G401 (cell line): ENCODE measurements at regions not wholly inside any gene's neighbourhood (a gene's known extent, or its start where the extent isn't known, plus 50 kb on each side); places are given as distances from the start of the nearest gene placed in this dataset.
"Not testable (repeated sequence)": the region's sequence is repeated elsewhere in the genome, so short reads cannot be mapped to it uniquely, and the experiment has no call there.

ENCODE experiments used
- DNase-seq: peaks from one replicate; pipeline ENCODE4 v3.0.0-alpha.2; 2015; ENCODE audit warnings: low spot score
- in situ Hi-C: cut with HindIII; loops from 2 replicates; pipeline ENCODE4 v1.10.0; 2016; ENCODE audit warnings: low sequenced_read_pairs, mixed read lengths

DNA sequence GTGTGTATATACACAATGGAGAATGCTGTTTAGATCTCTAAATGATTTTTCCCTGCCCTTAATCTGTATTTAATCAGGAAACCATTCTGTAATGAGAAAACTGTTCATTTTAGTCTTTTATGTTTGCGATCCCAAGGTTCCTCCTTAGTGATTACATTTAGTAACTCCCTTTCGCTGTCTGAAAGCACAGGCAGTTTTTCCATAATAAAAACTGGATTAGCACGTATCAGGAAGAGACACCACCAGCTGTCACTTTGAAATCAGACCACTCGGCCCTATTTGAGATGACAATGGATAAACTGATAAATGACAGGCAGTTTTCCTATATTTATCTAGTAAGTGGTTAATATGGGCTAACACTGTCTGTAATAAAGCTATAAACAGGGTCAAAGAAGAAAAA is 370.9 kb downstream of the NR4A2 start:
- in situ Hi-C loops = no loop called here
- DNase-seq = no peak

DNA sequence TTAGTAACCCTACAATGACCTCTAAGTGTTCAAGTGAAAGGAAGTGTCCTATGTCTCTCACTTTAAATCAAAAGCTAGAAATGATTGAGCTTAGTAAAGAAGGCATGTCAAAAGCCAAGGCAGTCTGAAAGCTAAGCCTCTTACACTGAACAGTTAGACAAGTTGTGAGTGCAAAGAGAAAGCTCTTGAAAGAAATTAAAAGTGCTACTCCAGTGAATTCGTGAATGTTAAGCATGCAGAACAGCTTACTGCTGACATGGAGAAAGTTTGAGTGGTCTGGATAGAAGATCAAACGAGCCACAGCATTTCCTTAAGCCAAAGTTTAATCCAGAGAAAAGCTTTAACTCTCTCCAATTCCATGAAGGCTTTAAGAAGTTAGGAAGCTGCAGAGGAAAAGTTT is 373.7 kb downstream of the NR4A2 start:
- DNase-seq = no peak
- in situ Hi-C loops = no loop called here

DNA sequence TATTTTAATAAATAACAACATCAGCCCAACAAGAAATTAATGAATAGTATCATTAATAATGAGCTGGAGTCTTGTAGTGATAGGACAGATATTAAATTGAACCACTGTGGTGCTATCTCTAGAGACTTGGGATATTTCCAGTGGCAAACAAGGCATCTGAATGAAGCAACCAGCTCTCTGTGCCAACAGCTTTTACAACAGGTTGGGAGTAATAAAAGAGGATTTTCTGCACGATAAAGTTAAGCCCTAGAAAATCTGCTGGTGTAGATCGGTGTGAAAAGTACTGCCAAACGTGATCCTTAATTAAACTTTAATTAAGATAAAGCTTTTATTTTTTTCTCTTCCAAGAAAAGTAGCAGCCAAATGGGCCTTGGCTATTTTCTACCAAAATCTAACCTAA is 385.5 kb downstream of the NR4A2 start:
- in situ Hi-C loops = no loop called here
- DNase-seq = peak; percentile 3

DNA sequence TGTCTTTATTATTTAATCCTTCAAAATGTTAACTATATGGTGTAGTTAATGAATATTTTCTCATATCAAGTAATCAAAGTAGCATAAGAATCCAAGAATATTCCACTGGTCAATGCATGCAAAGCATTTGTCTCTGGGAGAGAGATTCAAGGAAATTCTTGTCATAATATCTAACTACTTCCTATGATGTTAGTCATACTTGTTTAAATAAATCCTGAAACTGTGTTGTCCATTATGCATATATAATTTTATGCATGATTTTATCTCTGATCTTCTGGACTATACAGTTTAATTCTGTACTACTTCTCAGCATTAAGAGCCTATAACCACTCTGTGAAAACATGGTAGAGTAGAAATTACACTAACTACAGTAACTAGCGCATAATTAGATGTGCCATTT is 388.3 kb downstream of the NR4A2 start:
- no peak for DNase-seq
- in situ Hi-C loops = no loop called here

DNA sequence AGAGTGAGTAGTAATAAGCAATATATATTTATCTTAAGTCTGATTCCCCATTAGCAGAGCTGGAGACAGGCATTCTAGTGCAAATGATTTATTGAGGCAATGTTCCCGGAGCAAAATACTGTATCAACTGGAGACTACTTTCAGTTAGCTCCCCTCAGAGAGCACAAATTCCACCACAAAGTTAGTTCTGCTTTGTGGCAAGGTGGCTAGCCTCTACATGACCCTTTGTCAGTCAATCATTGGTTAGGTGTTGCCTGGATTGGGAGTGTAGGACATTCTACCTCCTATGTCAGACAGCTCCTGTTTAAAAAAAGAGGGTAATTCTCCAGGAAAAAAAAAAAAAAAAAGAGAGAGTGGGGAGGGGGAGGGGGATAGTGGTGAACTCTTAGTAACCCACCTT is 402.2 kb downstream of the NR4A2 start:
- DNase-seq = no peak
- in situ Hi-C loops = no loop called here

DNA sequence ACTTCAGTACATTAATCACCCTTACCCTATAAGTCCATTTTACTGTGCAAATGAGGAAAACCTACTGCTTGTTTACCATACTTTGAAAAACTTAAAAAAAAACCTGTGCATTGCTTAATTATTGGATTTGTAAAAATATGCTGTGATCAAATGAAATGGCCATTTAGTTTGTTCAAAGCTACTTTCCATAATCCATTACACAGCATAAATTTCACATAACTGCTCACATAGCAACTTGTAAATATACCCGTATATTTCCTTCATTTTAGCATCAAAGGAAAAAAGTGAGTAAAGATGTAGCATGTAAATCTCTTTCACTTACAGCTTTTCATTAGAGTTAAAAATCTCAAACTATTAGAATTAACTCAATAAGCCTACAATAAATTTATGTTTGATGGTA is 415.1 kb downstream of the NR4A2 start:
- no peak for DNase-seq
- in situ Hi-C loops = no loop called here

DNA sequence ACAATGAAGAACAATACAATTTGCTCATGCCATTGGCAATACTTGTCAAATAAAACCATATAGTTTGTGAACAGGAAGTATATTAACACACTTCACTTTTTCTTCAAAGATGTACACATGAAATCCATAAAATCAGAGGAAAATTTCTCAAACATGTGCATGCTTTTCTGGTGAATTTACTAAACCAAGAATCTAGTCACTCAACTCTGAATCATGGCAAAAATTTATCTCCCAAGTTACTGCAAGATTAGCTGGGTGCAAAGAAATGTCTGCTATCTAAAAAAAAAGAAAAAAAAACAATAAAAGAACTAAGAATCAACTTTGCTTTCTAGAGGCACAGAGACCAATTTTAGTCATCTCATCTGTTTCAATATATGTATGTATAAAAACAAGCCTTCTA is 419.2 kb downstream of the NR4A2 start:
- in situ Hi-C loops = no loop called here

DNA sequence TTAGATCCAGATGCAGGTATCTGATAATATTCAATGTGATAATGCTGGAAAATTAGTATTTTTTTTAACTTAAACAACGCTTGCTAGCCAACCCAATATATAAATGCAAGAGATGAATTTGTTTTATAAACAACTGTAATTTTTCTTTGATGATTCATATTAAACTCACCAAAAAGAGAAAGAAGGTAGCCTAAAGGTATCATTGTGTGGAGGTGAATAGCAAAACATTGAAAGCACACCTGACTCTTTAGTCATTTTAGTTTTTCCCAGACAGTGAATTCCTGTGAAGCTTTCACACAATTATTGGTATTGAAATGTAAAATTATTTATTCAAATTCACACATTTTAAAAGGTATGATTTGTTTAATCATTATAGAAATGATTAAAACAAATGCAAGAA is 424.0 kb downstream of the NR4A2 start:
- in situ Hi-C loops = no loop called here

More for the DNA sequence above, 419.2 kb downstream of the NR4A2 start:
- DNase-seq = no peak

DNA sequence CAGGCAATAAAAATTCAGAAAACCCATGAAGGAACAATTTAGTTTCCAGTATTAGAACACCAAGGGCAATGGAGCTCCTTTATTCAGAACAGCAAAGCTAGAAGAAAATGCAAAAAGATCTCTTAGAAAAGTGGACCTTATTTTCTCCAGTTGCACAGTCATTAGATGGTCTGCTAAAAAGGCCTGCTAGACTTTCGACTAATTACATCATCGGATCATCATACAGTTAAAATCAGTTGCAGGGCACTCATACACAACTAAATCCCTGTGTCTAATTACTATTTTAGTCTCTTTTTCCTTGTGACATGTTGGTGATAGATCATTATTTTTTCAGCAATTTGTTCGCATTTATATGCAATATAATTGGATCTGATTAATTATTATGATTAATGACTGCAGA is 425.3 kb downstream of the NR4A2 start:
- DNase-seq = no peak
- in situ Hi-C loops = no loop called here

More for the DNA sequence above, 424.0 kb downstream of the NR4A2 start:
- DNase-seq = no peak

DNA sequence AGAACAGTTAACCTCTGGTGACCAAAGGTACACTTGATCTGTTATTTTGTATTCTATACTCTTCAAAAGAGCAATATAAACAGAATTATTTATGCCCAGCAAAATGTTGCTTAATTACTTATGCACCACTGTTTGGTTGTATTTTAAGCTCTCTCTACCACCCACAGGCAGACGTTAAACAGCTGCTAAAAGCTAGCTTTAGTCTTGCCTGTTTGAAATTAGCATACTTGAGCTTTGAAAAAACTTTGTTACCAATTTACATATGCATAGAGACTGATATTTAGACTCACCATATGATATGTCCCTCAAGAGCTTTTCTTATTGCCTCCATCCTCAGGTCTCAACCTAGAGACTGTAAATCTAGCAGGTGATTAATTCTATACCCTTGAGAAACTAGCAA is 426.9 kb downstream of the NR4A2 start:
- in situ Hi-C loops = no loop called here
- no peak for DNase-seq

DNA sequence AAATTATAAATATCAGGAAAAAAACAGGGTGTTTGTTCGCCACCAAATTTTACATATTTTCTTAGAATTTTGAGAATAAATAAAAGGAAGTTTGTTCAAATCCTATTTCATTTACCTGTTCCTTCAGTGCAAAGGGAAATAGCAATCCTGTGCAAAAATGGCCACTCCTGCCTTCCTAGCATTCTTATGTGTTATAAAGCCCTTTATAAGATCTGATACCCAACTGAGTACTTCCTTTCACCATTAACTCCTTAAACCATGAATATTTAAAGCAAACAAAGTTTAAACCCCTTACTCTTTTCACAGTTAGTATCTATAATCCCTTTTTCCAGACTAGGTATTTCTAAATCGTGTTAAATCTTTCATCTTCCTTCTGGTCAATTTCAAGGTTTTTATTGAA is 427.8 kb downstream of the NR4A2 start:
- in situ Hi-C loops = no loop called here
- no peak for DNase-seq

DNA sequence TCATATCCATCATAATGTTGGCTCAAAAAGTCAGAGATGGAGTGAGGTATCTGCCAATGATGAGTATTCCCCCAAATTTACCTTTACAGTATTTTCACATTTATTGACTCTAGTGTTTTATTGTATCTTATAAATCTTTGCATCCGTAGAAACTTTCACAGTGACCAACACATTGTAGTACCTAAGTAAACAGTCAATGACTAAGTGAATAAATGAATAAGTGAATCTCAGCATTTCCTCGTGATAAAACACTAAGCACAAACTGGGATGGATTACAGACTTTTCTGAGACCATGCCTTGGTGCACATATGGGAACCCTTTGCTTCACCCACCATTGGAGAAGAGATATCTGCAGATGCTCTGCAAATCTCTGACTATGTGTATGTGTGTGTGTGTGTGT is 429.9 kb downstream of the NR4A2 start:
- in situ Hi-C loops = no loop called here
- no peak for DNase-seq

DNA sequence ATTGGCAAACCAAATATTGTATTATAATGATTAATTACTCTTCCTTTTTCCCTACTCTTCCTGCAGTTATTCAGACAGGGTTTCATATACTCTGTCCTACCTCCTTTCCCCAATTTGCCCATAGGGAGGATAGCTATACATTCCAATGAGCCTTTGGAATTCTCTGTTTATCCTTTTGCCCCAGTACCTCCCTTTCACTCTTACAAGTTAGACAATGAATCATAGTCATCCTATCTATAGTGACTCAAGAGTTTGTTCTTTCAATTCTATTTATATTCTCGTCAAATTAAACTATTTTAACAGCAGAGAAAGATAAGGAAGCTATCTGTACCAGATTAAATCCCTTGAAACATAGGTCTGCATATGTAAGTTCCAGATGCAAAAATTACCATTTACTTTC is 437.5 kb downstream of the NR4A2 start:
- no peak for DNase-seq
- in situ Hi-C loops = no loop called here

DNA sequence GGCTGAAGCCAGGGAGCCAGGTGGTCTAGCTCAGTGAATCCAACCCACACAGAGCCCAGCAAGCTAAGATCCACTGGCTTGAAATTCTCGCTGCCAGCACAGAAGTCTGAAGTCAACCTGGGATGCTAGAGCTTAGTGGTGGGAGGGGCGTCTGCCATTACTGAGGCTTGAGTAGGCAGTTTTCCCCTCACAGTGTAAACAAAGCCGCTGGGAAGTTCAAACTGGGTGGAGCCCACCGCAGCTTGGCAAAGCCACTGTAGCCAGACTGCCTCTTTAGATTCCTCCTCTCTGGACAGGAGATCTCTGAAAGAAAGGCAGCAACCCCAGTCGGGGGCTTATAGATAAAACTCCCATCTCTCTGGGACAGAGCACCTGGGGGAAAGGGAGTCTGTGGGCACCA is 452.1 kb downstream of the NR4A2 start:
- DNase-seq, in situ Hi-C loops: not testable (repeated sequence)

DNA sequence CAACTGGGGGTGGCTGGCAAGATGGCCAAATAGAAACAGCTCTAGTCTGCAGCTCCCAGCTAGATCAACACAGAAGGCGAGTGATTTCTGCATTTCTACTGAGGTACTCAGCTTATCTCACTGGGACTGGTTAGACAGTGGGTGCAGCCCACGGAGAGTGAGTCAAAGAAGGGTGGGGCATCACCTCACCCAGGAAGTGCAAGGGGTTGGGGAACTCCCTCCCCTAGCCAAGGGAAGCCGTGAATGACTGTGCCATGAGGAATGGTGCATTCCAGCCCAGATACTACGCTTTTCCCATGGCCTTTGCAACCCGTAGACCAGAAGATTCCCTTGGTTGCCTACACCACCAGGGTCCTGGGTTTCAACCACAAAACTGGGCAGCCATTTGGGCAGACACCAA is 452.6 kb downstream of the NR4A2 start:
- DNase-seq, in situ Hi-C loops: not testable (repeated sequence)

DNA sequence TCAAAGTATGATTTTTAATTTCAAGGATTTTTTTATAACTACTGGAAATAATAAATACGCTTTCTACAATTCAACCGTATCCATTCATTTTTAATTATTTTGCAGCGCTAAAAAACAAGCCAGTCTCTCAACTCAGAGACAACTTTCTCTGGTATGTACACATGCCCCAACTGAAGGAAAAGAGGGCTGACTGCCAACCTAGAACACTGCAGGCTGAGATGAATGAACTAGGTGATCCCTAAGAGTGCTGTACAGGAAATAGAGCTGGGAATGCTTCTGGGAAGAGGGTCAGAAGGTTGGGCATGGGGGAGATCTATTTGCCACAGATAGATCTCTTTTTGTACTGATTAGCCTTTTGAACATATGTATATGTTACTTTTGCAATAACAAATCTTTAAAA is 460.1 kb downstream of the NR4A2 start:
- in situ Hi-C loops = no loop called here

DNA sequence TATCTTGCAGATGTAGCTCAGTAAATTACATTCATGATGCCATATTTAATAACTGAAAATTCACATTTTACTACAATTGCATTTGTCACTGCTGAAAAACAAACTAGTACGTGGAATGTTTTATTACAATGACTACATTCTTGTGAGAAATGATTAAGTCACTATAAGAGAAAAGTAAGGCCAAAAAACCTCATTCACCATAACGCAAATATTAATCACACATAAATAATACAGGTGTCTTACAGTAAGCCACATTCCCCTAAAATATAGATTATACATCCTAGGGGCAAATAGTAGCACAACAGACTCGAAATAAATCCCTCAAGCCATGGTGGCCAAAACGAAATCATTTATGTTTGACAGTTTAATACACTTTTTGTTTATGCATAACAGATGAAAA is 460.6 kb downstream of the NR4A2 start:
- in situ Hi-C loops = no loop called here
- DNase-seq = no peak

More for the DNA sequence above, 460.1 kb downstream of the NR4A2 start:
- no peak for DNase-seq

DNA sequence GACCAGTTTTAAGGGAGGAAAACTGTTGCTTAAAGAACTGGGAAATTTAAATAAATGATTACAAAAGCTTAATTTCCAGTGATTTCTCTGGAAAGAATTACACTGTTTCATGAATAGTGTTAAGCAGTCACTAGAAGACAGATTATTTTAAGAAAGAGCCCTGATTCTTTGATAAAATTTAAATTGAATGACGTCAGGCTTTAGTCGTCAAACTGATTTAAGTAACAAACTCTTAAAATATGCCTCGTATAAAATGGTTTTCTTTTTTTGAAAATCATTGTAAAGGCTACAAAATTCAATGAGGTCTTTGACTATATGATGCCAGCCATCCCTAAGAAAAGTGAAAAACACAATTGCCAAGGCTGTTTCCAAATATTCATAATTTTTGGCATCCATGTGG is 465.0 kb downstream of the NR4A2 start:
- no peak for DNase-seq
- in situ Hi-C loops = no loop called here

DNA sequence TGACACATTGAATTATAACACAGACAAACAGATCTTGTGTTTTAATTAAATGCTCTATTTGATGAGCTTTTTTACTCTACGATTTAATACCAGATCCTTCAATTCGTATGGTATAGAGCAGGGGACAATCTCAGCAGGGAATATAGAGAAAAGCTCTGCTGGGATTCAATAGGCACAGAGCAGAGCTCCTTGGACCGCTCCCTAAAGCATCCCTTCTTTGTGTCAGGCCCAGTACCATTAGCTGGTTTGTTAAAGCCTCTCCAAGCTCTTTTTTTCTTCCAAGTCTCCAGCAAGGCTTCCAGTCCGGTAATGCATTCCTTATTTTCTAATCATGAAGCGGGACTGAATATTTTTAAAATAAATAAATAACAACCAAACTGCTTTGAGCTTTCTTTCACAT is 466.0 kb downstream of the NR4A2 start:
- no peak for DNase-seq
- in situ Hi-C loops = no loop called here

DNA sequence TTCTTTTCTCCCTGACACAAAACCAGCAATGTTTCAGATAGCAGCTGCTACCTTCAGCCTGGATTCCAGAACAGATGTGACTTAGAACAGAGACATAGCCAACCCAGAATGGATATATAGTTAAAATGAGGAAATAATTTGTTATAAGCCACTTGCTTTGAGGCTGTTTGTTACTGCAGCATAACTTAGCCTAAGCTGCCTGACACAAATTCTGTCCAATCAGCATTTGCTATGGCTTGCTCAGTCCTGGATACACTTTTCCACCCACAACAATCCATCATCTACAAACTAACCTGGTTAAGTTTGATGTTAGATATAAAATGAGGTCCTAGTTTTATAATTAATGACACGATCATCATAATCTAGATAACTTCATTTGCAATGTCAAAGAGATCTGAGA is 480.4 kb downstream of the NR4A2 start:
- in situ Hi-C loops = no loop called here
- DNase-seq = no peak

DNA sequence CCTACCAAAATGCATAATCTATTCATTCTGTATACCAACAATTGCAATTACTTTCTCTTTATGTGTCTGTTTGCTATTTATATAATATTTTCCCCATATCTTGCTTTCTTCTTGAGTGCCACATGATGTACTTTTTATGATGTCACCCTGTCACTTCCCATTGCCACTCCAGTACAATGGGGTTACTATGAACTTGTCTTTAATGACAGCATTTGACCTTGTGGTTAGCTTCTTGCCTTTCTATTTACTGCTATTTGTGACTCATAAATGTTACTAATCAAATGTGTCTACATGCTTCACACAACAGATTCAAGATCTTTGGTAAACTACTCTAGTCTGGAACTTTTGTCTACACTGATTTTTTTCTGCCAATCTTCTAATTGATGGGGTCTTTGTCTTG is 486.3 kb downstream of the NR4A2 start:
- no peak for DNase-seq
- in situ Hi-C loops = no loop called here

DNA sequence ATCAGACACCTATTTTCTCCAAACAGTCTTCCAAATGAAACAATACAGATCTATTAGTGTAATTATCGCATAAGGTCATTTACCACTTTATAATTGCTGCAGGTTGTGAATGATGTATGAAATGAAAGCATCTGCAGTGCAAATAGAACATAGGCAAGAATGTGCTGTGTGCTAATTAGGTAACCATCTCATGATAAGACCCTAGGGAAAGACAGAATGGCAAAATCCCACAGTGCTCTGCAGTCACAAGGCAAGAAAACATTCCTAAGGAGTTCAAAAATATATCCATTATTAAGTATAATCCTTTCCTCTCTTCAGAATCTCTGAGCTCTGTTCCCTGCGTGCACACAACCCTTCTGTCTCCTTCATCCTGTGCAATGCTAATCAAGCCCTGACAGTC is 488.1 kb downstream of the NR4A2 start:
- in situ Hi-C loops = no loop called here
- no peak for DNase-seq
